Right lobe of liver (tissue), 6 donors: ENCODE measurements at regions not wholly inside any gene's neighbourhood (a gene's known extent, or its start where the extent isn't known, plus 50 kb on each side); places are given as distances from the start of the nearest gene placed in this dataset.

ENCODE experiments used
- ATAC-seq, 4 donors: fragments of 200-7000 bp; cut with Tn5 transposase; one replicate each; pipeline ENCODE4 v1.9.1; 2020; ENCODE audit warnings: mild to moderate bottlenecking in 4 of 4, moderate library complexity in 4 of 4
- DNase-seq, 3 donors: peaks; one replicate each; pipeline ENCODE4 v3.0.0-alpha.2; 2020
- H3K27ac ChIP-seq, 3 donors: fragments of 200-600 bp; one replicate each; pipeline ENCODE4 v1.8.0; 2022
- H3K27me3 ChIP-seq, 2 donors: fragments of 200-600 bp; one replicate each; pipeline ENCODE4 v1.8.0; 2022
- H3K36me3 ChIP-seq, 4 donors: fragments of 200-600 bp; sonication (generic) in 1 of 4; one replicate each; pipeline versions ENCODE4 v1.5.1 to v1.8.0; 2017 to 2022; ENCODE audit warnings: control low read depth in 1 of 4
- H3K4me1 ChIP-seq, 4 donors: fragments of 200-600 bp; sonication (generic) in 1 of 4; one replicate each; pipeline versions ENCODE4 v1.5.1 to v1.8.0; 2017 to 2022; ENCODE audit warnings: control low read depth in 1 of 4
- H3K4me3 ChIP-seq, 3 donors: fragments of 200-600 bp; one replicate each; pipeline ENCODE4 v1.8.0; 2022
- H3K9me3 ChIP-seq, 4 donors: fragments of 200-600 bp; sonication (generic) in 1 of 4; one replicate each; pipeline versions ENCODE4 v1.5.1 to v1.8.0; 2017 to 2022; ENCODE audit warnings: control low read depth in 1 of 4
- POLR2A ChIP-seq: fragments of 450-650 bp; IDR thresholded peaks from one replicate; pipeline ENCODE4 v1.6.1; 2017; ENCODE audit warnings: antibody characterized with exemption, mild to moderate bottlenecking
- WGBS: methylation state at CpG from one replicate; pipeline ENCODE4 v1.1.6; 2018; ENCODE audit warnings: low coverage, low lambda C conversion rate; ENCODE audit not compliant: insufficient coverage; ENCODE audit errors: missing lambda C conversion rate; 5-methylcytosine and 5-hydroxymethylcytosine counted together
- intact Hi-C, 2 donors: fragments of 100-400 bp; cut with DNase I; formaldehyde crosslinking; loops; one replicate each; pipeline versions ENCODE4 v1.11.2 to v1.14.1; 2022
- TF ChIP-seq, protein P1 (sequence below), 4 donors: fragments of 200-600 bp in 3 of 4; fragments of 450-650 bp in 1 of 4; IDR thresholded peaks; one replicate each; pipeline versions ENCODE4 v1.5.1 to v1.8.0; 2016 to 2022; ENCODE audit warnings: antibody characterized with exemption in 4 of 4, mild to moderate bottlenecking in 2 of 4
- donor health status: DM: no; HTN: yes; CAD: no.
- donor health status: DM: no; HTN: no; CAD: no.
- donor health status: DM: no; HTN: no; CAD: no.
- donor health status: DM: no; HTN: yes; CAD: no.
- donor health status: DM: no; HTN: yes; CAD: no.

DNA sequence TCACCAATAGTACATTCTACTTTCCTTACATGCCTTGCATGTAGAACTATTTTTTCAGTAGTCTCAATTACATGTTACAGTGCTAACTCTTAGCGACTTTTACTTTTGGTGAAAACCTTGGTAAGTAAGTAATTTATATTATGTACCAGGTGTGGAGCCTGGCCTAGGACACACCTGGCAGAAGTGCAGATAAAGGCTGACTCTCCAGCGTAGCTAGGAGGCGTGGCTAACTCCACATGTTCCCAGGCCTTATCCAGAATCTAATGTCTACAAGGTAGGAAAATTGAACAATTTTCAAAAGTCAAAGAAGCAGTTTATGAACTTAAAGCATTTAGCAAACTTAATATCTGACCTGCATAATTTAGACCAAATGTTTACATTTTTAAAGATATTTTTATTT, 157.4 kb downstream of the DHRS2 start:
- Histone ChIP-seq H3K27ac (no peak overlapping the region), H3K9me3 (no peaks in the 10 kb centered on the region), H3K4me1 (no peaks in the 10 kb centered on the region), H3K36me3 (no peaks in the 10 kb centered on the region), H3K4me3 (no peak overlapping the region), H3K27me3 (no peaks in the 10 kb centered on the region)
- intact Hi-C loops, result no loop called here
- 82% methylated on average over 3 of the region's 3 CpGs for WGBS
- ATAC-seq (no peak), DNase-seq (no peak)
- TF ChIP-seq, protein P1, sequence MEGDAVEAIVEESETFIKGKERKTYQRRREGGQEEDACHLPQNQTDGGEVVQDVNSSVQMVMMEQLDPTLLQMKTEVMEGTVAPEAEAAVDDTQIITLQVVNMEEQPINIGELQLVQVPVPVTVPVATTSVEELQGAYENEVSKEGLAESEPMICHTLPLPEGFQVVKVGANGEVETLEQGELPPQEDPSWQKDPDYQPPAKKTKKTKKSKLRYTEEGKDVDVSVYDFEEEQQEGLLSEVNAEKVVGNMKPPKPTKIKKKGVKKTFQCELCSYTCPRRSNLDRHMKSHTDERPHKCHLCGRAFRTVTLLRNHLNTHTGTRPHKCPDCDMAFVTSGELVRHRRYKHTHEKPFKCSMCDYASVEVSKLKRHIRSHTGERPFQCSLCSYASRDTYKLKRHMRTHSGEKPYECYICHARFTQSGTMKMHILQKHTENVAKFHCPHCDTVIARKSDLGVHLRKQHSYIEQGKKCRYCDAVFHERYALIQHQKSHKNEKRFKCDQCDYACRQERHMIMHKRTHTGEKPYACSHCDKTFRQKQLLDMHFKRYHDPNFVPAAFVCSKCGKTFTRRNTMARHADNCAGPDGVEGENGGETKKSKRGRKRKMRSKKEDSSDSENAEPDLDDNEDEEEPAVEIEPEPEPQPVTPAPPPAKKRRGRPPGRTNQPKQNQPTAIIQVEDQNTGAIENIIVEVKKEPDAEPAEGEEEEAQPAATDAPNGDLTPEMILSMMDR (IDR thresholded peaks at IDR 0.05), result no peak
- no peak for TF ChIP-seq POLR2A

DNA sequence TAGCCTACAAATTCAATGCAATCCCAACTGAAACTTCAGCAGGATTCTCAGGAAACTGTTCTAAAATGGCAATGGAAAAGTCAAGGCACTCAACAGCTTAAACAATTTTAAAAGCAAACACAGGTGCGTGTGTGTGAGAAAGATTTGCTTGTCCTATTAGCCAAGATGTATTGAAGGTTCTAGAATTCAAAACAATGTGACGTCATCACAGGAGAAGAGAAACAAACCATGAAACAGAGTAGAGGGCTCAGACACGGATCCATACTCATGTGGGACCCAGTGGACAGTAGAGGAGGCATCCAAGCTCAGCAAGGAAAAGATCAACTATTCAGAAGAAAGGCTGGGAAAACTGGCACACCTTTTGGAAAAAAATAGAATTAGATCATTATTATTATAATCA, 152.8 kb upstream of the DHRS4 start:
- Histone ChIP-seq H3K4me1 (no peaks in the 10 kb centered on the region), H3K9me3 (peaks cover 0 to 5% (median 0%) of the 10 kb centered on the region in 4 donors), H3K27me3 (no peaks in the 10 kb centered on the region), H3K36me3 (no peaks in the 10 kb centered on the region), H3K4me3 (no peak overlapping the region), H3K27ac (no peak overlapping the region)
- TF ChIP-seq, protein P1 (IDR thresholded peaks at IDR 0.05), result no peak
- TF ChIP-seq POLR2A, result no peak
- WGBS, result 35% methylated on average over 3 of the region's 3 CpGs
- DNase-seq (no peak), ATAC-seq (no peak)
- intact Hi-C loops, result no loop called here

DNA sequence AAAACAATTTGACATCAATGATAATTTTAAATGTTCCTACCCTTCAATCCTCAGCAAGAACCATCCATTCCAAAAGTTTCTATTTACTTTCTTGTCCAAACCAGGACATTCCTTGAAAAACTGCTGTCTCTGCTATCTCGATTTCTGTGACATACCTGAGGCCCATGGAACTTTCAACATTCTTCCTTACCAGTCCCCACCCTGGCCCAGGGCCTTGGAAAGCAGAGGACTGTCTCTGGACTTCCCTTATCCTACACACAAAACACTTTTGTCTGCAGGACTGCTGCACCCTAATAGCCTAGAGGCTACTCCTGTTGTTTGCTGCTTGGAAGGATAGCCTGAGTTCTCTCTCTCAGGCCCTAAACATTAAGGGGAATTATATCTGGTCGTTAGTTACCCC, 151.8 kb upstream of the DHRS4 start:
- H3K27ac ChIP-seq, result no peak overlapping the region
- H3K27me3 ChIP-seq, result no peaks in the 10 kb centered on the region
- intact Hi-C loops, result no loop called here
- TF ChIP-seq POLR2A, result no peak
- TF ChIP-seq, protein P1 (IDR thresholded peaks at IDR 0.05), result no peak
- ATAC-seq (no peak), DNase-seq (no peak)
- whole genome bisulfite sequencing, result 49% methylated on average over 2 of the region's 2 CpGs
- H3K9me3 ChIP-seq, result peaks cover 0 to 5% (median 0%) of the 10 kb centered on the region in 4 donors
- H3K4me3 ChIP-seq, result no peak overlapping the region
- H3K36me3 ChIP-seq, result no peaks in the 10 kb centered on the region
- H3K4me1 ChIP-seq, result no peaks in the 10 kb centered on the region

DNA sequence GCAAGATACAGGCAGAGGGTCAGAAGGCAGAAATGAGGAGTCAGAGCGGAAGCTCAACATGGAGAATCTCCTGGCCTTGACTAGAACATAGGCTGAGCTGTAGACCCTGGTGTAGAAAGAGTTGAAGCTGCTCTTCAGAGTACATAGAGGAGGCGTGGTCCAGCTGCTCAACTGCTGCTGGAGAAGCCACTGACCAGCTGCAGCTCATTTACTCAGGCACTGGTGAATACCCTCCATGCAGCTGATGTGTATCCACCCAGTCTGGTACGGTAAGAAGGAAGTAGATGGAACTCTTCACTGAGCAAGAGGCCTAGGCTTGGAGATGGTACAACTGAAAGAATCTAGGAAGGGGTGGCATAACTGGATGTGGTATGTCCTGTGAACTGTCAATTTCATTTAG, 148.8 kb upstream of the DHRS4 start:
- Histone ChIP-seq H3K4me3 (no peak overlapping the region), H3K4me1 (no peaks in the 10 kb centered on the region), H3K9me3 (peaks cover 0 to 5% (median 0%) of the 10 kb centered on the region in 4 donors), H3K36me3 (no peaks in the 10 kb centered on the region), H3K27me3 (no peaks in the 10 kb centered on the region), H3K27ac (no peak overlapping the region)
- no peak for TF ChIP-seq POLR2A
- TF ChIP-seq, protein P1 (IDR thresholded peaks at IDR 0.05), result no peak
- ATAC-seq (no peak), DNase-seq (no peak)
- intact Hi-C loops, result no loop called here
- WGBS, result 74% methylated on average over 2 of the region's 3 CpGs

GRCh38 chr14:23805761-23806160, 147.8 kb upstream of the DHRS4 start:
- TF ChIP-seq POLR2A, result no peak
- Histone ChIP-seq H3K9me3 (peaks cover 0 to 5% (median 0%) of the 10 kb centered on the region in 4 donors), H3K4me3 (no peak overlapping the region), H3K27ac (no peak overlapping the region), H3K4me1 (no peaks in the 10 kb centered on the region), H3K36me3 (no peaks in the 10 kb centered on the region), H3K27me3 (no peaks in the 10 kb centered on the region)
- DNase-seq (no peak), ATAC-seq (no peak)
- intact Hi-C loops, result no loop called here
